GM12878 (cell line): ENCODE measurements at regions not wholly inside any gene's neighbourhood (a gene's known extent, or its start where the extent isn't known, plus 50 kb on each side); places are given as distances from the start of the nearest gene placed in this dataset.

Source experiments
- ATAC-seq: fragments of 200-7000 bp; cut with Tn5 transposase; 3 replicates; pipeline ENCODE4 v1.9.1; 2020; ENCODE audit warnings: mild to moderate bottlenecking, moderate library complexity
- BruUV-seq: library from RNA; stranded (reverse); fragments of 400-500 nt; replicated peaks from 2 replicates; lab custom pipeline; 2021; lab: Mats Ljungman, UMichigan
- CTCF ChIA-PET: fragments of 300-600 bp; sonication (Branson Sonifier 250); formaldehyde crosslinking; extraction: SDS; loops from one replicate; lab custom pipeline; 2021; ENCODE audit warnings: inconsistent platforms; lab: Yijun Ruan, JAX
- POLR2A ChIA-PET: fragments of 350-600 bp; formaldehyde crosslinking; extraction: SDS; loops from one replicate; lab custom pipeline; 2021; ENCODE audit warnings: inconsistent platforms; lab: Charles Lee
- RAD21 ChIA-PET: fragments of 300-600 bp; sonication (Branson Sonifier 250); formaldehyde crosslinking; loops from one replicate; lab custom pipeline; 2023; ENCODE audit warnings: antibody characterized with exemption; ENCODE audit not compliant: unreplicated experiment; lab: Charles Lee
- SMC1A ChIA-PET: fragments of 300-600 bp; sonication (Branson Sonifier 250); formaldehyde crosslinking; loops from one replicate; lab custom pipeline; 2023; ENCODE audit not compliant: unreplicated experiment, uncharacterized antibody; lab: Charles Lee
- DNase-seq: peaks from one replicate; pipeline ENCODE4 v3.0.0-alpha.2; 2011; ENCODE audit warnings: low read depth, low spot score
- FAIRE-seq: peaks from 3 replicates; lab custom pipeline; 2011; peaks lifted over from hg19 to GRCh38; lab: Jason Lieb, UNC
- H2AFZ ChIP-seq: 2 replicates; pipeline ENCODE4 v1.6.0; 2011; ENCODE audit warnings: low read depth, low read length, control low read depth; ENCODE audit not compliant: control insufficient read depth
- H3K27ac ChIP-seq: 2 replicates; pipeline ENCODE4 v1.5.1; 2011; ENCODE audit warnings: control low read depth; ENCODE audit not compliant: control insufficient read depth, insufficient read depth
- H3K27me3 ChIP-seq, 2 experiments: replicated peaks in 1 of 2; 2 replicates each; pipeline versions ENCODE4 v1.6.0 to v1.6.1; 2011; ENCODE audit warnings: low read length in 1 of 2; ENCODE audit not compliant: control insufficient read depth in 2 of 2, insufficient read depth in 2 of 2
- H3K36me3 ChIP-seq, 2 experiments: 2 replicates each; pipeline ENCODE4 v1.5.1; 2011; ENCODE audit warnings: low read length in 1 of 2; ENCODE audit not compliant: control insufficient read depth in 2 of 2, insufficient read depth in 2 of 2
- H3K4me1 ChIP-seq: 2 replicates; pipeline ENCODE4 v1.6.1; 2011; ENCODE audit warnings: mild to moderate bottlenecking, low read length, moderate library complexity, mixed read lengths; ENCODE audit not compliant: control insufficient read depth, insufficient read depth
- H3K4me2 ChIP-seq: 2 replicates; pipeline ENCODE4 v1.6.0; 2011; ENCODE audit warnings: control low read depth; ENCODE audit not compliant: control insufficient read depth, insufficient read depth
- H3K4me3 ChIP-seq: fragments of 200-600 bp; sonication (generic); 2 replicates; pipeline ENCODE4 v1.5.1; 2016
- H3K79me2 ChIP-seq: 2 replicates; pipeline ENCODE4 v1.6.0; 2011; ENCODE audit warnings: low read length; ENCODE audit not compliant: control insufficient read depth, insufficient read depth
- H3K9ac ChIP-seq: 2 replicates; pipeline ENCODE4 v1.8.0; 2011; ENCODE audit warnings: low read length, control low read depth, mixed read lengths; ENCODE audit not compliant: control insufficient read depth, insufficient read depth
- H3K9me3 ChIP-seq: replicated peaks from 3 replicates; pipeline ENCODE4 v1.5.1; 2011; ENCODE audit warnings: mild to moderate bottlenecking, low read length; ENCODE audit not compliant: control insufficient read depth, insufficient read depth
- H4K20me1 ChIP-seq: 2 replicates; pipeline ENCODE4 v1.6.0; 2011; ENCODE audit not compliant: control insufficient read depth, insufficient read depth
- ATF7 ChIP-seq: fragments of 450-650 bp; IDR thresholded peaks from 2 replicates; pipeline ENCODE4 v1.6.1; 2016; ENCODE audit warnings: low read depth, mild to moderate bottlenecking
- BACH1 ChIP-seq: fragments of 450-650 bp; IDR thresholded peaks from 2 replicates; pipeline ENCODE4 v1.6.1; 2017; ENCODE audit warnings: mild to moderate bottlenecking, borderline replicate concordance
- CBX3 ChIP-seq: fragments of 200-600 bp; sonication (generic); IDR thresholded peaks from 2 replicates; pipeline ENCODE4 v1.6.1; 2016; ENCODE audit warnings: low read depth, borderline replicate concordance
- EP300 ChIP-seq, 2 experiments: fragments of 150-350 bp in 1 of 2; IDR thresholded peaks; 2 replicates each; pipeline ENCODE4 v1.6.1; 2011 to 2012; ENCODE audit warnings: low read depth in 2 of 2, low read length in 2 of 2, borderline replicate concordance in 1 of 2, improper control_type of control experiment in 1 of 2, inconsistent platforms in 1 of 2; ENCODE audit not compliant: control insufficient read depth in 1 of 2
- ETV6 ChIP-seq, 2 experiments: fragments of 450-650 bp in 1 of 2; IDR thresholded peaks in 1 of 2; conservative IDR thresholded peaks in 1 of 2; 2 replicates each; pipeline ENCODE4 v1.6.1; 2014; ENCODE audit warnings: antibody characterized with exemption in 1 of 2, borderline replicate concordance in 1 of 2, low read depth in 1 of 2, mild to moderate bottlenecking in 1 of 2, moderate library complexity in 1 of 2
- HDAC6 ChIP-seq: fragments of 200-600 bp; sonication (generic); IDR thresholded peaks from one replicate; pipeline ENCODE4 v1.8.0; 2017; ENCODE audit warnings: antibody characterized with exemption; ENCODE audit not compliant: unreplicated experiment
- KAT2A ChIP-seq: conservative IDR thresholded peaks from 2 replicates; pipeline ENCODE4 v1.6.1; 2011; ENCODE audit warnings: low read depth, low read length; ENCODE audit not compliant: control insufficient read depth
- KLF5 ChIP-seq: fragments of 450-650 bp; IDR thresholded peaks from 2 replicates; pipeline ENCODE4 v1.6.1; 2014; ENCODE audit warnings: mild to moderate bottlenecking; ENCODE audit not compliant: partially characterized antibody
- MEF2B ChIP-seq: fragments of 450-650 bp; IDR thresholded peaks from 2 replicates; pipeline ENCODE4 v1.6.1; 2018; ENCODE audit warnings: mild to moderate bottlenecking, moderate library complexity; ENCODE audit not compliant: partially characterized antibody, poor library complexity, severe bottlenecking
- NBN ChIP-seq: fragments of 450-650 bp; IDR thresholded peaks from 2 replicates; pipeline ENCODE4 v1.6.1; 2016
- NFYA ChIP-seq: IDR thresholded peaks from 2 replicates; pipeline ENCODE4 v1.6.1; 2011; ENCODE audit warnings: low read depth, mild to moderate bottlenecking, low read length, improper control_type of control experiment, borderline replicate concordance
- NR2F1 ChIP-seq: fragments of 450-650 bp; conservative IDR thresholded peaks from 2 replicates; pipeline ENCODE4 v1.6.1; 2017; ENCODE audit warnings: mild to moderate bottlenecking
- PAX5 ChIP-seq: IDR thresholded peaks from 2 replicates; pipeline ENCODE4 v1.6.1; 2011; ENCODE audit warnings: low read depth, low read length, borderline replicate concordance
- SMAD5 ChIP-seq: IDR thresholded peaks from 2 replicates; pipeline ENCODE4 v1.6.1; 2016; ENCODE audit warnings: antibody characterized with exemption, low read depth
- SUZ12 ChIP-seq: fragments of 200-600 bp; sonication (generic); IDR thresholded peaks from one replicate; pipeline ENCODE4 v1.6.1; 2018; ENCODE audit warnings: antibody characterized with exemption, mild to moderate bottlenecking; ENCODE audit not compliant: unreplicated experiment
- TAF1 ChIP-seq: IDR thresholded peaks from 2 replicates; pipeline ENCODE4 v1.6.1; 2011; ENCODE audit warnings: mild to moderate bottlenecking, low read depth, low read length, borderline replicate concordance
- TCF12 ChIP-seq: IDR thresholded peaks from 2 replicates; pipeline ENCODE4 v1.6.1; 2011; ENCODE audit warnings: low read depth, mild to moderate bottlenecking, low read length
- ZNF622 ChIP-seq: fragments of 450-650 bp; IDR thresholded peaks from 2 replicates; pipeline ENCODE4 v1.6.1; 2017; ENCODE audit warnings: mild to moderate bottlenecking, inconsistent platforms
- ZNF687 ChIP-seq: fragments of 450-650 bp; IDR thresholded peaks from 2 replicates; pipeline ENCODE4 v1.6.1; 2017; ENCODE audit warnings: mild to moderate bottlenecking, moderate library complexity
- ZZZ3 ChIP-seq: IDR thresholded peaks from 2 replicates; pipeline ENCODE4 v1.6.1; 2011; ENCODE audit warnings: low read depth; ENCODE audit not compliant: control insufficient read depth, insufficient read length
- WGBS: methylation state at CpG from one replicate; pipeline ENCODE4 v1.1.6; 2016; ENCODE audit warnings: low lambda C conversion rate; ENCODE audit not compliant: insufficient replicate concordance, insufficient coverage; ENCODE audit errors: missing lambda C conversion rate; 5-methylcytosine and 5-hydroxymethylcytosine counted together
- in situ Hi-C: fragments of 300-500 bp; cut with MboI; formaldehyde crosslinking; loops from 9 replicates; pipeline ENCODE4 v1.14.3; 2018; ENCODE audit warnings: mixed read lengths
- intact Hi-C: fragments of 100-400 bp; cut with micrococcal nuclease; formaldehyde crosslinking; loops from one replicate; pipeline ENCODE4 v1.14.2; 2022; ENCODE audit not compliant: unreplicated experiment

- TF ChIP-seq ZNF687 = no peak
- TF ChIP-seq NR2F1 = no peak
- no peak for TF ChIP-seq NFYA
- no peak for TF ChIP-seq ZZZ3
- TF ChIP-seq, all 136 proteins: peak for 0
Observed at GRCh38 chr18:75142677-75143076, 66.3 kb downstream of the PTGR3 start (continued).

- no peaks in the 10 kb centered on the region for H3K4me1 ChIP-seq
- in situ Hi-C loops (no loop called here), intact Hi-C loops (no loop called here)
- WGBS = 79% methylated on average over 13 of the region's 13 CpGs
- FAIRE-seq (no peak), DNase-seq (no peak), ATAC-seq (no peak)
- no peak overlapping the region for H3K4me2 ChIP-seq
- POLR2A ChIA-PET = no interaction called here
- H3K36me3 ChIP-seq = no peaks in the 10 kb centered on the region
- H2AFZ ChIP-seq = no peak overlapping the region
- no peak overlapping the region for H3K4me3 ChIP-seq
- RAD21 ChIA-PET = no interaction called here
- CTCF ChIA-PET = no interaction called here
- H3K27ac ChIP-seq = no peak overlapping the region
- no peak overlapping the region for H3K9ac ChIP-seq
- H3K9me3 ChIP-seq = no peaks in the 10 kb centered on the region
- no peaks in the 10 kb centered on the region for H3K79me2 ChIP-seq
- no TSS peak for BruUV-seq
- no peak for TF ChIP-seq SUZ12
- no peak for TF ChIP-seq ATF7
- TF ChIP-seq SMAD5 = no peak
- no peak for TF ChIP-seq ZNF622
- TF ChIP-seq PAX5 = no peak
- no peak for TF ChIP-seq EP300 (IDR thresholded peaks at IDR 0.05; ENCODE audit: borderline replicate concordance in 1 of 2, control insufficient read depth in 1 of 2, low read depth in 2 of 2, low read length in 2 of 2)
- TF ChIP-seq NBN = no peak
- no peak for TF ChIP-seq KLF5
- TF ChIP-seq CBX3 = no peak
- TF ChIP-seq HDAC6 = no peak
- TF ChIP-seq TAF1 = no peak
- TF ChIP-seq ZZZ3 = no peak
- no peak for TF ChIP-seq KAT2A
- no peak for TF ChIP-seq TCF12
- TF ChIP-seq BACH1 = no peak
- TF ChIP-seq ETV6 (conservative IDR thresholded peaks at IDR 0.05 in 1 of 2, IDR thresholded peaks at IDR 0.05 in 1 of 2; ENCODE audit: borderline replicate concordance in 1 of 2, low read depth in 1 of 2) = no peak
- TF ChIP-seq MEF2B = no peak
- H3K27me3 ChIP-seq = 0 out of 4 replicates have a peak, but pooled peaks cover 0 to 2% of the 10 kb centered on the region in 2 experiments
- H4K20me1 ChIP-seq = no peaks in the 10 kb centered on the region
- SMC1A ChIA-PET = interaction anchor here (1.4 kb wide), 1 partner anchor 10 kb away, joined by 4 read pairs; no protein-coding TSS in a partner anchor
Observed at GRCh38 chr18:75141734-75142133, 67.2 kb downstream of the PTGR3 start.
